ENCODE measurements at regions not wholly inside any gene's neighbourhood (a gene's known extent, or its start where the extent isn't known, plus 50 kb on each side); places are given as distances from the start of the nearest gene placed in this dataset.

DNA sequence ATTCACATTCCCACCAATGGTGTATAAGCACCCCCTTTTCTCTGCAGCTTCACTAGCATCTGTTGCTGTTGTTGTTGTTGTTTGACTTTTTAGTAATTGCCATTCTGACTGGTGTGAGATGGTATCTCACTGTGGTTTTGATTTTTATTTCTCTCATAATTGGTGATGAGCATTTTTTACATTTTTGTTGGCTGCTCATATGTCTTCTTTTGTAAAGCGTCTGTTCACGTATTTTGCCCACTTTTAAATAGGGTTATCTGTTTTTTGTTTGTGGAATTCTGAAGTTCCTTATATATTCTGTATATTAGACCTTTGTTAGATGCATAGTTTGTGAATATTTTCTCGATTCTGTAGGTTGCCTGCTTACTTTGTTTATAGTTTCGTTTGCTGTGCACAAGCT is 278.4 kb upstream of the TNP1 start:
- no peak for TF ChIP-seq CTCF (IDR thresholded peaks at IDR 0.05; ENCODE audit: low read depth, low read length)
- no peak for TF ChIP-seq POLR2A (IDR thresholded peaks at IDR 0.05; ENCODE audit: extremely low read depth, insufficient read length)

Measured in NB4 (cell line).